A673 (cell line): ENCODE measurements at regions not wholly inside any gene's neighbourhood (a gene's known extent, or its start where the extent isn't known, plus 50 kb on each side); places are given as distances from the start of the nearest gene placed in this dataset.

ENCODE experiments used
- EZH2 ChIP-seq: fragments of 200-600 bp; sonication (generic); IDR thresholded peaks from 2 replicates; pipeline ENCODE4 v1.6.1; 2017; ENCODE audit warnings: borderline replicate concordance, low read depth, mild to moderate bottlenecking, mixed read lengths, antibody characterized with exemption, low read length; ENCODE audit not compliant: poor library complexity, severe bottlenecking
- TF ChIP-seq, protein P1 (sequence below): fragments of 300-800, 200-600 bp; sonication (generic); conservative IDR thresholded peaks from 2 replicates; pipeline ENCODE4 v1.5.1; 2017; ENCODE audit warnings: low read depth, mild to moderate bottlenecking, antibody characterized with exemption, low read length, moderate library complexity, mixed read lengths

DNA sequence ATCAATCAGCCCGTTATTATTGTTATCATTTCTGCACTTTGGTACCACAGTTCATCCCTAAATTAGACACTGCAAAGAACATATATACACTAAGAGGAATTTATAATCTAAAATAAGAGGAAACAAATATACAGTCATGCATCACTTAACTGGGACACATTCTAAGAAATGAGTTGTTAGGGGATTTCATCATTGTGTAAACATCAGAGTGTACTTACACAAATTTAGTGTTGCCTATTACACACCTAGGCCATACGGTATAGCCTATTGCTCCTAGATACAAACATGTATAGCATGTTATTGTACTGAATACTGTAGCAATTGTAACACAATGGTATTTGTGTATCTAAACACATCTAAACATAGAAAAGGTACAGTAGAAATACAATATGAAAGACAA, 190.5 kb downstream of the BMP4 start:
- TF ChIP-seq, protein P1, sequence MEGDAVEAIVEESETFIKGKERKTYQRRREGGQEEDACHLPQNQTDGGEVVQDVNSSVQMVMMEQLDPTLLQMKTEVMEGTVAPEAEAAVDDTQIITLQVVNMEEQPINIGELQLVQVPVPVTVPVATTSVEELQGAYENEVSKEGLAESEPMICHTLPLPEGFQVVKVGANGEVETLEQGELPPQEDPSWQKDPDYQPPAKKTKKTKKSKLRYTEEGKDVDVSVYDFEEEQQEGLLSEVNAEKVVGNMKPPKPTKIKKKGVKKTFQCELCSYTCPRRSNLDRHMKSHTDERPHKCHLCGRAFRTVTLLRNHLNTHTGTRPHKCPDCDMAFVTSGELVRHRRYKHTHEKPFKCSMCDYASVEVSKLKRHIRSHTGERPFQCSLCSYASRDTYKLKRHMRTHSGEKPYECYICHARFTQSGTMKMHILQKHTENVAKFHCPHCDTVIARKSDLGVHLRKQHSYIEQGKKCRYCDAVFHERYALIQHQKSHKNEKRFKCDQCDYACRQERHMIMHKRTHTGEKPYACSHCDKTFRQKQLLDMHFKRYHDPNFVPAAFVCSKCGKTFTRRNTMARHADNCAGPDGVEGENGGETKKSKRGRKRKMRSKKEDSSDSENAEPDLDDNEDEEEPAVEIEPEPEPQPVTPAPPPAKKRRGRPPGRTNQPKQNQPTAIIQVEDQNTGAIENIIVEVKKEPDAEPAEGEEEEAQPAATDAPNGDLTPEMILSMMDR, result no peak
- no peak for TF ChIP-seq EZH2
